Liver (tissue), 8 donors: ENCODE measurements at regions not wholly inside any gene's neighbourhood (a gene's known extent, or its start where the extent isn't known, plus 50 kb on each side); places are given as distances from the start of the nearest gene placed in this dataset.

Experiments
- DNase-seq: peaks from one replicate; pipeline ENCODE4 v3.0.0-alpha.2; 2017; ENCODE audit warnings: low spot score
- H3K27ac ChIP-seq, 2 donors: one replicate each; pipeline ENCODE4 v1.7.0; 2013; ENCODE audit warnings: inconsistent platforms in 2 of 2, low read length in 2 of 2, control low read depth in 1 of 2, low read depth in 1 of 2, mild to moderate bottlenecking in 1 of 2
- H3K27me3 ChIP-seq, 4 donors: one replicate each; pipeline versions ENCODE4 v1.6.1 to v1.7.0; 2013; ENCODE audit warnings: low read length in 3 of 4, inconsistent platforms in 1 of 4, mild to moderate bottlenecking in 1 of 4, moderate library complexity in 1 of 4; ENCODE audit not compliant: control insufficient read depth in 4 of 4, insufficient read depth in 4 of 4
- H3K36me3 ChIP-seq, 4 donors: one replicate each; pipeline versions ENCODE4 v1.6.1 to v1.7.0; 2013; ENCODE audit warnings: low read length in 3 of 4, mild to moderate bottlenecking in 3 of 4, low read depth in 1 of 4, moderate library complexity in 1 of 4; ENCODE audit not compliant: control insufficient read depth in 4 of 4, insufficient read depth in 3 of 4
- H3K4me1 ChIP-seq, 4 donors: one replicate each; pipeline versions ENCODE4 v1.6.1 to v1.7.0; 2013; ENCODE audit warnings: low read length in 3 of 4, mild to moderate bottlenecking in 3 of 4, moderate library complexity in 1 of 4; ENCODE audit not compliant: control insufficient read depth in 4 of 4, insufficient read depth in 4 of 4
- H3K4me3 ChIP-seq, 3 donors: one replicate each; pipeline versions ENCODE4 v1.6.1 to v1.7.0; 2013; ENCODE audit warnings: low read length in 3 of 3, control low read depth in 1 of 3, low read depth in 1 of 3, mild to moderate bottlenecking in 1 of 3
- H3K9ac ChIP-seq, 2 donors: one replicate each; pipeline ENCODE4 v1.7.0; 2013; ENCODE audit warnings: low read length in 2 of 2, mild to moderate bottlenecking in 2 of 2, moderate library complexity in 2 of 2, control low read depth in 1 of 2, low read depth in 1 of 2
- H3K9me3 ChIP-seq, 4 donors: one replicate each; pipeline versions ENCODE4 v1.6.1 to v1.7.0; 2013; ENCODE audit warnings: low read length in 3 of 4; ENCODE audit not compliant: control insufficient read depth in 4 of 4
- EGR1 ChIP-seq, 2 donors: IDR thresholded peaks; 2 replicates each; pipeline ENCODE4 v1.6.1; 2016 to 2018; ENCODE audit warnings: antibody characterized with exemption in 2 of 2, low read depth in 2 of 2
- FOXA1 ChIP-seq: IDR thresholded peaks from 2 replicates; pipeline ENCODE4 v1.6.1; 2016; ENCODE audit warnings: antibody characterized with exemption
- FOXA2 ChIP-seq: IDR thresholded peaks from 2 replicates; pipeline ENCODE4 v1.6.1; 2016; ENCODE audit warnings: antibody characterized with exemption
- GABPA ChIP-seq, 2 donors: IDR thresholded peaks in 1 of 2; conservative IDR thresholded peaks in 1 of 2; 2 replicates each; pipeline ENCODE4 v1.6.1; 2016; ENCODE audit warnings: antibody characterized with exemption in 2 of 2, mild to moderate bottlenecking in 1 of 2, moderate library complexity in 1 of 2
- HNF4A ChIP-seq, 2 donors: conservative IDR thresholded peaks; 2 replicates each; pipeline ENCODE4 v1.6.1; 2016; ENCODE audit warnings: antibody characterized with exemption in 2 of 2, mild to moderate bottlenecking in 2 of 2
- HNF4G ChIP-seq: IDR thresholded peaks from 2 replicates; pipeline ENCODE4 v1.6.1; 2016; ENCODE audit warnings: antibody characterized with exemption
- JUND ChIP-seq, 2 donors: IDR thresholded peaks; 2 replicates each; pipeline ENCODE4 v1.6.1; 2016; ENCODE audit warnings: antibody characterized with exemption in 2 of 2
- NR2F2 ChIP-seq: IDR thresholded peaks from 2 replicates; pipeline ENCODE4 v1.6.1; 2016; ENCODE audit warnings: antibody characterized with exemption
- RAD21 ChIP-seq, 2 donors: IDR thresholded peaks; 2 replicates each; pipeline ENCODE4 v1.6.1; 2016; ENCODE audit warnings: antibody characterized with exemption in 2 of 2, mild to moderate bottlenecking in 2 of 2
- SP1 ChIP-seq: IDR thresholded peaks from 2 replicates; pipeline ENCODE4 v1.6.1; 2018; ENCODE audit warnings: antibody characterized with exemption, mild to moderate bottlenecking
- TAF1 ChIP-seq: conservative IDR thresholded peaks from 2 replicates; pipeline ENCODE4 v1.6.1; 2016; ENCODE audit warnings: antibody characterized with exemption, mild to moderate bottlenecking
- YY1 ChIP-seq: IDR thresholded peaks from 2 replicates; pipeline ENCODE4 v1.6.1; 2016; ENCODE audit warnings: antibody characterized with exemption, mild to moderate bottlenecking
- WGBS: extraction: QIAGEN DNeasy Blood & Tissue Kit; methylation state at CpG from one replicate; pipeline ENCODE4 v1.1.7; 2013; 5-methylcytosine and 5-hydroxymethylcytosine counted together
- TF ChIP-seq, protein P1 (sequence below): IDR thresholded peaks from 2 replicates; pipeline ENCODE4 v1.6.1; 2016; ENCODE audit warnings: antibody characterized with exemption
- TF ChIP-seq, protein P2 (sequence below): IDR thresholded peaks from 2 replicates; pipeline ENCODE4 v1.6.1; 2016; ENCODE audit warnings: antibody characterized with exemption
- TF ChIP-seq, protein P3 (sequence below): fragments of 150-350 bp; IDR thresholded peaks from 2 replicates; pipeline ENCODE4 v1.5.1; 2017; ENCODE audit warnings: improper control_type of control experiment, low read depth, low read length; ENCODE audit not compliant: missing input control
- TF ChIP-seq, protein P4 (sequence below): IDR thresholded peaks from 2 replicates; pipeline ENCODE4 v1.6.1; 2016; ENCODE audit warnings: antibody characterized with exemption
- TF ChIP-seq, protein P5 (sequence below): IDR thresholded peaks from 2 replicates; pipeline ENCODE4 v1.6.1; 2016; ENCODE audit warnings: antibody characterized with exemption, mild to moderate bottlenecking
- donor health status: healthy.
- donor health status: healthy.
- donor health status: healthy.
- donor health status: healthy.
- donor health status: healthy.

DNA sequence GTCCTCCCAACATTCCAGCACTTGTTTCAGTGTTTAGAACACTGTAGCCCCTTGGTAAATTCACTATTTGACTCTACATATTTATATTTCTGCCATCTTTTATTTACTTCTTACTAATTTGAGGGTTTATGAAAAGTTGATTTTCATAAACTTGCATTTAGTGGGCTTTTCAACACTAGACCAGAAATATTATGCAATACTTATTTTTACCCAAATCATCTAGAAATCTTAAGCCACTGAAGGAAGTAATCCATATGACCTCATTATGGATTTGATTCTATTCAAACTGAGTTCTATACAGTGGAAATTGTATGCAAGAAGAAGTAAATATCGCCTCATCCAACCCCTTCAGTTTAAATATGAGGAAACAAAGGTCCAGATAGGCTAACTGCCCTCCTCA is 92.6 kb upstream of the VRK2 start (continued):
- TF ChIP-seq RAD21 (IDR thresholded peaks at IDR 0.05) (no peak), GABPA (IDR thresholded peaks at IDR 0.05 in 1 of 2, conservative IDR thresholded peaks at IDR 0.05 in 1 of 2) (no peak), HNF4A (conservative IDR thresholded peaks at IDR 0.05) (no peak), JUND (IDR thresholded peaks at IDR 0.05) (no peak), YY1 (no peak), SP1 (no peak), FOXA2 (no peak), NR2F2 (no peak)
- TF ChIP-seq, protein P1, sequence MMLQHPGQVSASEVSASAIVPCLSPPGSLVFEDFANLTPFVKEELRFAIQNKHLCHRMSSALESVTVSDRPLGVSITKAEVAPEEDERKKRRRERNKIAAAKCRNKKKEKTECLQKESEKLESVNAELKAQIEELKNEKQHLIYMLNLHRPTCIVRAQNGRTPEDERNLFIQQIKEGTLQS: no peak

DNA sequence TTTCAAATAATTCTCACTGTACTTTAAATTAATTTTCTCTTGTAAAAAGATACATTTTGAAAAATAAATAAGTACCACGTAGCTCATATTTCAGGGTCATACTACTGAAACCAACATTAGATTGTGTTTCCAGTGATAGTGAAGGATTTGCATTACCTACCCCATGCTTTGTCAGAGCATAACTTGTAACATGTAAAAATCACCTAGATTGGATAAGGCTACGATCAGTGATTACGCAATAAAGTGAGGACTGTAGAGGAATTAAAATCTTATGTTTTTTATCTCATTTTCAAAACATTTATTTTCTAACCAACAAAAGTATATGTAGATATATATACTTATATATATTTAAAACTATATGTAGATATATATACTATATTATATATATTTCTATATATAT is 89.4 kb upstream of the VRK2 start:
- Histone ChIP-seq H3K36me3 (no peaks in the 10 kb centered on the region), H3K4me1 (no peaks in the 10 kb centered on the region), H3K4me3 (no peak overlapping the region), H3K9ac (no peak overlapping the region), H3K9me3 (no peaks in the 10 kb centered on the region), H3K27ac (no peak overlapping the region), H3K27me3 (no peaks in the 10 kb centered on the region)
- DNase-seq: no peak
- WGBS: 87% methylated on average over 3 of the region's 3 CpGs
- TF ChIP-seq, protein P1: no peak
- TF ChIP-seq HNF4G (no peak), GABPA (IDR thresholded peaks at IDR 0.05 in 1 of 2, conservative IDR thresholded peaks at IDR 0.05 in 1 of 2) (no peak)
- TF ChIP-seq, protein P2, sequence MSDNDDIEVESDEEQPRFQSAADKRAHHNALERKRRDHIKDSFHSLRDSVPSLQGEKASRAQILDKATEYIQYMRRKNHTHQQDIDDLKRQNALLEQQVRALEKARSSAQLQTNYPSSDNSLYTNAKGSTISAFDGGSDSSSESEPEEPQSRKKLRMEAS: no peak
- TF ChIP-seq, protein P3, sequence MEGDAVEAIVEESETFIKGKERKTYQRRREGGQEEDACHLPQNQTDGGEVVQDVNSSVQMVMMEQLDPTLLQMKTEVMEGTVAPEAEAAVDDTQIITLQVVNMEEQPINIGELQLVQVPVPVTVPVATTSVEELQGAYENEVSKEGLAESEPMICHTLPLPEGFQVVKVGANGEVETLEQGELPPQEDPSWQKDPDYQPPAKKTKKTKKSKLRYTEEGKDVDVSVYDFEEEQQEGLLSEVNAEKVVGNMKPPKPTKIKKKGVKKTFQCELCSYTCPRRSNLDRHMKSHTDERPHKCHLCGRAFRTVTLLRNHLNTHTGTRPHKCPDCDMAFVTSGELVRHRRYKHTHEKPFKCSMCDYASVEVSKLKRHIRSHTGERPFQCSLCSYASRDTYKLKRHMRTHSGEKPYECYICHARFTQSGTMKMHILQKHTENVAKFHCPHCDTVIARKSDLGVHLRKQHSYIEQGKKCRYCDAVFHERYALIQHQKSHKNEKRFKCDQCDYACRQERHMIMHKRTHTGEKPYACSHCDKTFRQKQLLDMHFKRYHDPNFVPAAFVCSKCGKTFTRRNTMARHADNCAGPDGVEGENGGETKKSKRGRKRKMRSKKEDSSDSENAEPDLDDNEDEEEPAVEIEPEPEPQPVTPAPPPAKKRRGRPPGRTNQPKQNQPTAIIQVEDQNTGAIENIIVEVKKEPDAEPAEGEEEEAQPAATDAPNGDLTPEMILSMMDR: no peak

DNA sequence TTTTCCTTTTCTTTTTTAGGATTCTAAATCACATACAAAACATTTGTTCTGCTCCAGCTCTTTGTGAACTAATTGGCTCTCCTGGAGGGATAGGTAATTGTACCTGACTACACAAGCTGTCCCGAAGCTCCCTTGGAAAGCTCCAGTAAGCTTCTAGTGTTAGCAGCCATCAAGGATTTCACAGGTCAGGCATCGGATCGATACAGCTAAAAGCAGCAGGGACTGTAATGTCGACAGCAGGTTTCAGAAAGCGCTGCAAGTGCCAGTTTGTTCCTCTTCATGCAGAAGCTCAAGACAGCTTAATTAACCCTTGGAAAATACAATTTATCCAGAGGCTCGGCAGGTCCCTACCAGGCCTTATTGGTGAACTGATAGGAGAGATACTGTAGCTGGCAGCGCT is 87.2 kb upstream of the VRK2 start:
- Histone ChIP-seq H3K27ac (no peak overlapping the region), H3K27me3 (no peaks in the 10 kb centered on the region), H3K4me1 (no peaks in the 10 kb centered on the region), H3K4me3 (no peak overlapping the region), H3K9me3 (no peaks in the 10 kb centered on the region), H3K36me3 (no peaks in the 10 kb centered on the region), H3K9ac (no peak overlapping the region)
- WGBS: 76% methylated on average over 7 of the region's 7 CpGs
- TF ChIP-seq, protein P1: no peak
- TF ChIP-seq YY1 (no peak), JUND (IDR thresholded peaks at IDR 0.05) (no peak), RAD21 (IDR thresholded peaks at IDR 0.05) (no peak), TAF1 (no peak), FOXA1 (no peak), EGR1 (IDR thresholded peaks at IDR 0.05; ENCODE audit: low read depth in 2 of 2) (no peak)
- TF ChIP-seq, protein P2: no peak
- TF ChIP-seq, protein P3: no peak
- TF ChIP-seq, protein P4, sequence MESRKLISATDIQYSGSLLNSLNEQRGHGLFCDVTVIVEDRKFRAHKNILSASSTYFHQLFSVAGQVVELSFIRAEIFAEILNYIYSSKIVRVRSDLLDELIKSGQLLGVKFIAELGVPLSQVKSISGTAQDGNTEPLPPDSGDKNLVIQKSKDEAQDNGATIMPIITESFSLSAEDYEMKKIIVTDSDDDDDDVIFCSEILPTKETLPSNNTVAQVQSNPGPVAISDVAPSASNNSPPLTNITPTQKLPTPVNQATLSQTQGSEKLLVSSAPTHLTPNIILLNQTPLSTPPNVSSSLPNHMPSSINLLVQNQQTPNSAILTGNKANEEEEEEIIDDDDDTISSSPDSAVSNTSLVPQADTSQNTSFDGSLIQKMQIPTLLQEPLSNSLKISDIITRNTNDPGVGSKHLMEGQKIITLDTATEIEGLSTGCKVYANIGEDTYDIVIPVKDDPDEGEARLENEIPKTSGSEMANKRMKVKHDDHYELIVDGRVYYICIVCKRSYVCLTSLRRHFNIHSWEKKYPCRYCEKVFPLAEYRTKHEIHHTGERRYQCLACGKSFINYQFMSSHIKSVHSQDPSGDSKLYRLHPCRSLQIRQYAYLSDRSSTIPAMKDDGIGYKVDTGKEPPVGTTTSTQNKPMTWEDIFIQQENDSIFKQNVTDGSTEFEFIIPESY: no peak
- TF ChIP-seq, protein P5, sequence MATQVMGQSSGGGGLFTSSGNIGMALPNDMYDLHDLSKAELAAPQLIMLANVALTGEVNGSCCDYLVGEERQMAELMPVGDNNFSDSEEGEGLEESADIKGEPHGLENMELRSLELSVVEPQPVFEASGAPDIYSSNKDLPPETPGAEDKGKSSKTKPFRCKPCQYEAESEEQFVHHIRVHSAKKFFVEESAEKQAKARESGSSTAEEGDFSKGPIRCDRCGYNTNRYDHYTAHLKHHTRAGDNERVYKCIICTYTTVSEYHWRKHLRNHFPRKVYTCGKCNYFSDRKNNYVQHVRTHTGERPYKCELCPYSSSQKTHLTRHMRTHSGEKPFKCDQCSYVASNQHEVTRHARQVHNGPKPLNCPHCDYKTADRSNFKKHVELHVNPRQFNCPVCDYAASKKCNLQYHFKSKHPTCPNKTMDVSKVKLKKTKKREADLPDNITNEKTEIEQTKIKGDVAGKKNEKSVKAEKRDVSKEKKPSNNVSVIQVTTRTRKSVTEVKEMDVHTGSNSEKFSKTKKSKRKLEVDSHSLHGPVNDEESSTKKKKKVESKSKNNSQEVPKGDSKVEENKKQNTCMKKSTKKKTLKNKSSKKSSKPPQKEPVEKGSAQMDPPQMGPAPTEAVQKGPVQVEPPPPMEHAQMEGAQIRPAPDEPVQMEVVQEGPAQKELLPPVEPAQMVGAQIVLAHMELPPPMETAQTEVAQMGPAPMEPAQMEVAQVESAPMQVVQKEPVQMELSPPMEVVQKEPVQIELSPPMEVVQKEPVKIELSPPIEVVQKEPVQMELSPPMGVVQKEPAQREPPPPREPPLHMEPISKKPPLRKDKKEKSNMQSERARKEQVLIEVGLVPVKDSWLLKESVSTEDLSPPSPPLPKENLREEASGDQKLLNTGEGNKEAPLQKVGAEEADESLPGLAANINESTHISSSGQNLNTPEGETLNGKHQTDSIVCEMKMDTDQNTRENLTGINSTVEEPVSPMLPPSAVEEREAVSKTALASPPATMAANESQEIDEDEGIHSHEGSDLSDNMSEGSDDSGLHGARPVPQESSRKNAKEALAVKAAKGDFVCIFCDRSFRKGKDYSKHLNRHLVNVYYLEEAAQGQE: no peak
- DNase-seq: no peak
